H1 (cell line): ENCODE measurements at regions not wholly inside any gene's neighbourhood (a gene's known extent, or its start where the extent isn't known, plus 50 kb on each side); places are given as distances from the start of the nearest gene placed in this dataset.

Experiments
- CEBPB ChIP-seq: IDR thresholded peaks from 2 replicates; pipeline ENCODE4 v1.6.1; 2012; ENCODE audit warnings: low read depth, low read length
- HDAC2 ChIP-seq, 2 experiments: fragments of 300-600 bp in 1 of 2; sonication (generic) in 1 of 2; IDR thresholded peaks; 2 replicates each; pipeline ENCODE4 v1.6.1; 2011 to 2012; ENCODE audit warnings: low read depth in 2 of 2, low read length in 2 of 2, mild to moderate bottlenecking in 2 of 2, moderate library complexity in 2 of 2, borderline replicate concordance in 1 of 2, inconsistent platforms in 1 of 2
- RNF2 ChIP-seq: fragments of 200-900, 300-1000 bp; sonication (generic); IDR thresholded peaks from 2 replicates; pipeline ENCODE4 v1.7.1; 2016; ENCODE audit warnings: borderline replicate concordance, low read depth, mild to moderate bottlenecking, antibody characterized with exemption, low read length; ENCODE audit not compliant: poor library complexity, severe bottlenecking; ENCODE audit errors: missing control alignments
- TCF12 ChIP-seq: IDR thresholded peaks from 2 replicates; pipeline ENCODE4 v1.6.1; 2011; ENCODE audit warnings: low read depth, mild to moderate bottlenecking, low read length

DNA sequence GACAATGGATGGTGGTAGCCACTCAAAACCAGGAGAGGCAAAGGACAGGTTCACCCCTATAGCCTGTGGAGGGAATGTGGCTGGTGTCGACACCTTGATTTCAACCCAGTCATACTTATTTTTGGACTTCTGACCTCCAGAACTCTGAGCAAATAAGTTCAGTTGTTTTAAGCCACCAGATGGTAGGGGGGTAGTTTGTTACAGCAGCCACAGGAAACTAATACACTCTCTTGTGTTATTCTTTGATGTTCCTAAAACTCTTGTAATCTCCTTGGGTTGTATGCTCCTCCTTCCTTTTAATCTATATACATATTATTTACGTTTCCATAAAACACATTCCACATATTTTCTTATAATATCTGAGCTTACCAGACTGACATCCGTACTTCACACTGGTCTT lies 65.9 kb downstream of the ZBTB18 start (continued):
- TF ChIP-seq TCF12 (no peak), HDAC2 (IDR thresholded peaks at IDR 0.05; ENCODE audit: borderline replicate concordance in 1 of 2, low read depth in 2 of 2, low read length in 2 of 2) (no peak), RNF2 (no peak), CEBPB (no peak)
